HG02798 (cell line): ENCODE measurements at regions not wholly inside any gene's neighbourhood (a gene's known extent, or its start where the extent isn't known, plus 50 kb on each side); places are given as distances from the start of the nearest gene placed in this dataset.

Experiments used
- ATAC-seq: cut with Tn5 transposase; IDR thresholded peaks from one replicate; pipeline ENCODE4 v1.9.1; 2021; ENCODE audit warnings: mild to moderate bottlenecking; ENCODE audit not compliant: unreplicated experiment, poor library complexity

GRCh38 chr7:15888090-15888489 lies 201.6 kb upstream of the MEOX2 start:
- no peak for ATAC-seq

GRCh38 chr7:15886626-15887025 lies 200.1 kb upstream of the MEOX2 start:
- ATAC-seq, result no peak

GRCh38 chr7:15885678-15886077 lies 199.2 kb upstream of the MEOX2 start:
- no peak for ATAC-seq

GRCh38 chr7:15874774-15875173 lies 188.3 kb upstream of the MEOX2 start:
- ATAC-seq, result no peak

GRCh38 chr7:15870347-15870746 lies 183.9 kb upstream of the MEOX2 start:
- ATAC-seq, result no peak

GRCh38 chr7:15867441-15867840 lies 181.0 kb upstream of the MEOX2 start:
- no peak for ATAC-seq

- no peak for ATAC-seq
Observed at GRCh38 chr7:15866753-15867152, 180.3 kb upstream of the MEOX2 start.

GRCh38 chr7:15864626-15864991 lies 178.1 kb upstream of the MEOX2 start:
- ATAC-seq, result no peak

- no peak for ATAC-seq
Observed at GRCh38 chr7:15863951-15864625, 177.6 kb upstream of the MEOX2 start.

GRCh38 chr7:15862781-15863165 lies 176.3 kb upstream of the MEOX2 start:
- no peak for ATAC-seq

- ATAC-seq, result no peak
Observed at GRCh38 chr7:15862016-15862780, 175.7 kb upstream of the MEOX2 start.

GRCh38 chr7:15860264-15860949 lies 173.9 kb upstream of the MEOX2 start:
- ATAC-seq, result no peak

- ATAC-seq, result no peak
Observed at GRCh38 chr7:15857026-15857425, 170.5 kb upstream of the MEOX2 start.

GRCh38 chr7:15856311-15856710 lies 169.8 kb upstream of the MEOX2 start:
- no peak for ATAC-seq

GRCh38 chr7:15855525-15856109 lies 169.1 kb upstream of the MEOX2 start:
- ATAC-seq, result no peak

- ATAC-seq, result no peak
Observed at GRCh38 chr7:15854841-15855524, 168.5 kb upstream of the MEOX2 start.

GRCh38 chr7:15853832-15854470 lies 167.5 kb upstream of the MEOX2 start:
- no peak for ATAC-seq

GRCh38 chr7:15851201-15851600 lies 164.7 kb upstream of the MEOX2 start:
- ATAC-seq, result no peak

- ATAC-seq, result no peak
Observed at GRCh38 chr7:15848901-15849300, 162.4 kb upstream of the MEOX2 start.

- ATAC-seq, result no peak
Observed at GRCh38 chr7:15848362-15848761, 161.9 kb upstream of the MEOX2 start.
